Esophagus muscularis mucosa (tissue), 4 donors: ENCODE measurements at regions not wholly inside any gene's neighbourhood (a gene's known extent, or its start where the extent isn't known, plus 50 kb on each side); places are given as distances from the start of the nearest gene placed in this dataset.

ENCODE experiments used
- DNase-seq: peaks from one replicate; pipeline ENCODE4 v3.0.0-alpha.2; 2017; ENCODE audit errors: extremely low spot score
- H3K27ac ChIP-seq, 4 donors: fragments of 200-600 bp; sonication (generic); replicated peaks in 1 of 4; 1 replicate in 3 of 4; 2 replicates in 1 of 4; pipeline ENCODE4 v1.5.1; 2016 to 2019; ENCODE audit warnings: mild to moderate bottlenecking in 1 of 4
- H3K27me3 ChIP-seq, 4 donors: fragments of 200-600 bp; sonication (generic); one replicate each; pipeline versions ENCODE4 v1.5.1 to v1.6.0; 2016 to 2019
- H3K36me3 ChIP-seq, 4 donors: fragments of 200-600 bp; sonication (generic); one replicate each; pipeline ENCODE4 v1.5.1; 2016 to 2019
- H3K4me1 ChIP-seq, 4 donors: fragments of 200-600 bp; sonication (generic); one replicate each; pipeline ENCODE4 v1.5.1; 2016 to 2019
- H3K4me3 ChIP-seq, 4 donors: fragments of 200-600 bp; sonication (generic); 1 replicate in 2 of 4; 2 replicates in 2 of 4; pipeline ENCODE4 v1.5.1; 2016 to 2019; ENCODE audit warnings: mild to moderate bottlenecking in 4 of 4, moderate library complexity in 1 of 4
- H3K9me3 ChIP-seq, 4 donors: fragments of 200-600 bp; sonication (generic); 1 replicate in 3 of 4; 2 replicates in 1 of 4; pipeline ENCODE4 v1.5.1; 2016 to 2019
- EP300 ChIP-seq: sonication (generic); formaldehyde crosslinking; IDR thresholded peaks from one replicate; pipeline ENCODE4 v1.6.1; 2017; ENCODE audit warnings: antibody characterized with exemption
- POLR2A ChIP-seq: fragments of 450-650 bp; IDR thresholded peaks from one replicate; pipeline ENCODE4 v1.6.1; 2017; ENCODE audit warnings: antibody characterized with exemption, moderate library complexity, mild to moderate bottlenecking, low read depth
- POLR2AphosphoS5 ChIP-seq, 2 donors: sonication (generic); formaldehyde crosslinking; IDR thresholded peaks; one replicate each; pipeline ENCODE4 v1.6.1; 2017; ENCODE audit warnings: antibody characterized with exemption in 2 of 2
- WGBS: methylation state at CpG from one replicate; pipeline ENCODE4 v1.1.5; 2018; 5-methylcytosine and 5-hydroxymethylcytosine counted together
- intact Hi-C: fragments of 100-400 bp; cut with DNase I; formaldehyde crosslinking; loops from one replicate; pipeline ENCODE4 v1.15.1; 2023
- TF ChIP-seq, protein P1 (sequence below), 3 experiments: fragments of 200-600 bp in 2 of 3; fragments of 450-650 bp in 1 of 3; sonication (generic) in 2 of 3; IDR thresholded peaks; one replicate each; pipeline ENCODE4 v1.5.1; 2017 to 2019; ENCODE audit warnings: antibody characterized with exemption in 3 of 3, mild to moderate bottlenecking in 2 of 3, moderate library complexity in 1 of 3

- WGBS, result 89% methylated on average over 12 of the region's 17 CpGs
- TF ChIP-seq POLR2AphosphoS5 (IDR thresholded peaks at IDR 0.05) (no peak), POLR2A (no peak), EP300 (no peak)
- TF ChIP-seq, protein P1, sequence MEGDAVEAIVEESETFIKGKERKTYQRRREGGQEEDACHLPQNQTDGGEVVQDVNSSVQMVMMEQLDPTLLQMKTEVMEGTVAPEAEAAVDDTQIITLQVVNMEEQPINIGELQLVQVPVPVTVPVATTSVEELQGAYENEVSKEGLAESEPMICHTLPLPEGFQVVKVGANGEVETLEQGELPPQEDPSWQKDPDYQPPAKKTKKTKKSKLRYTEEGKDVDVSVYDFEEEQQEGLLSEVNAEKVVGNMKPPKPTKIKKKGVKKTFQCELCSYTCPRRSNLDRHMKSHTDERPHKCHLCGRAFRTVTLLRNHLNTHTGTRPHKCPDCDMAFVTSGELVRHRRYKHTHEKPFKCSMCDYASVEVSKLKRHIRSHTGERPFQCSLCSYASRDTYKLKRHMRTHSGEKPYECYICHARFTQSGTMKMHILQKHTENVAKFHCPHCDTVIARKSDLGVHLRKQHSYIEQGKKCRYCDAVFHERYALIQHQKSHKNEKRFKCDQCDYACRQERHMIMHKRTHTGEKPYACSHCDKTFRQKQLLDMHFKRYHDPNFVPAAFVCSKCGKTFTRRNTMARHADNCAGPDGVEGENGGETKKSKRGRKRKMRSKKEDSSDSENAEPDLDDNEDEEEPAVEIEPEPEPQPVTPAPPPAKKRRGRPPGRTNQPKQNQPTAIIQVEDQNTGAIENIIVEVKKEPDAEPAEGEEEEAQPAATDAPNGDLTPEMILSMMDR (IDR thresholded peaks at IDR 0.05), result no peak
- peaks cover 0 to 32% (median 23%) of the 10 kb centered on the region in 4 donors for H3K9me3 ChIP-seq
- no peak overlapping the region for H3K27ac ChIP-seq
- no peaks in the 10 kb centered on the region for H3K27me3 ChIP-seq
- no peaks in the 10 kb centered on the region for H3K4me1 ChIP-seq
- intact Hi-C loops, result no loop called here
- H3K4me3 ChIP-seq, result no peak overlapping the region
- peak; percentile 81 for DNase-seq
- no peaks in the 10 kb centered on the region for H3K36me3 ChIP-seq
Observed at GRCh38 chr18:78571831-78572347, 407.7 kb upstream of the SALL3 start.

- no peak for DNase-seq
- Histone ChIP-seq H3K4me1 (no peaks in the 10 kb centered on the region), H3K27me3 (no peaks in the 10 kb centered on the region), H3K36me3 (no peaks in the 10 kb centered on the region), H3K4me3 (no peak overlapping the region), H3K27ac (no peak overlapping the region), H3K9me3 (peaks cover 0 to 25% (median 19%) of the 10 kb centered on the region in 4 donors)
- intact Hi-C loops, result no loop called here
- TF ChIP-seq, protein P1 (IDR thresholded peaks at IDR 0.05), result no peak
- TF ChIP-seq EP300 (no peak), POLR2A (no peak), POLR2AphosphoS5 (IDR thresholded peaks at IDR 0.05) (no peak)
Observed at GRCh38 chr18:78573773-78574172, 405.8 kb upstream of the SALL3 start.

GRCh38 chr18:78576967-78577366, 402.7 kb upstream of the SALL3 start:
- Histone ChIP-seq H3K4me3 (no peak overlapping the region), H3K4me1 (no peaks in the 10 kb centered on the region), H3K36me3 (no peaks in the 10 kb centered on the region), H3K27me3 (peaks cover 0 to 6% (median 0%) of the 10 kb centered on the region in 4 donors), H3K27ac (no peak overlapping the region), H3K9me3 (peaks cover 0 to 23% (median 17%) of the 10 kb centered on the region in 4 donors)
- WGBS, result 86% methylated on average over 9 of the region's 11 CpGs
- TF ChIP-seq POLR2AphosphoS5 (IDR thresholded peaks at IDR 0.05) (no peak), EP300 (no peak), POLR2A (no peak)
- TF ChIP-seq, protein P1 (IDR thresholded peaks at IDR 0.05), result no peak
- intact Hi-C loops, result no loop called here
- no peak for DNase-seq

- Histone ChIP-seq H3K36me3 (no peaks in the 10 kb centered on the region), H3K27ac (no peak overlapping the region), H3K9me3 (peaks cover 0 to 5% (median 3%) of the 10 kb centered on the region in 4 donors), H3K27me3 (peaks cover 0 to 7% (median 0%) of the 10 kb centered on the region in 4 donors), H3K4me3 (no peak overlapping the region), H3K4me1 (no peaks in the 10 kb centered on the region)
- intact Hi-C loops, result no loop called here
- WGBS, result 75% methylated on average over 4 of the region's 4 CpGs
- no peak for TF ChIP-seq POLR2AphosphoS5 (IDR thresholded peaks at IDR 0.05)
- no peak for TF ChIP-seq EP300
- TF ChIP-seq, protein P1 (IDR thresholded peaks at IDR 0.05), result no peak
- TF ChIP-seq POLR2A, result no peak
- DNase-seq, result no peak
Observed at GRCh38 chr18:78579449-78579848, 400.2 kb upstream of the SALL3 start.
